ENCODE measurements at regions not wholly inside any gene's neighbourhood (a gene's known extent, or its start where the extent isn't known, plus 50 kb on each side); places are given as distances from the start of the nearest gene placed in this dataset.

DNA sequence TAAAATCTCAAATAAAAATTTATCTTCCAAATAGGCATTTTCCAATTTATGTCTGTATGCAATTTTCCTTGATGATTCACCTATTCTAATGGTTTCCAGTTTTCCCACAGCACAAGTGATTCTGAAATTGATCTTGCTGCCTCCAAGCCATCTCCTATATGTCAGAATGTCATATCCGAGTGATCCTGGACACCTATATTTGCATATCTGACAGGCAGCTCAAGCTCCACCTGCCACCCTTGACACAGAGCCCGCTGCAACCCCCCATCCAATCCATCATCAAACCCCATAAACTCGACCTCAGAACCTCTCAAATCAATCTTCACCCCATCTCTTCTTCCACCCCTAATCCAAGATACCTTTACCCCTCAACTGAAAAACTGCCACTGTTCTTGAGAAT, 579.5 kb downstream of the EPHB1 start:
- Histone ChIP-seq H3K4me3 (ENCODE audit: low read depth, low read length) (no peak overlapping the region), H3K9me3 (no peaks in the 10 kb centered on the region), H3K4me1 (no peaks in the 10 kb centered on the region), H3K36me3 (ENCODE audit: control insufficient read depth, insufficient read depth, low read length) (no peaks in the 10 kb centered on the region), H3K27me3 (replicated peaks; ENCODE audit: control insufficient read depth, insufficient read depth, low read length) (no peaks in the 10 kb centered on the region)
- no peak overlapping the region for H3K4me3 Mint-ChIP-seq (ENCODE audit: unreplicated experiment)
- BruUV-seq (replicated peaks) = no TSS peak
- ChIA-PET POLR2A (no interaction called here), CTCF (no interaction called here)
- TF ChIP-seq, protein P1, sequence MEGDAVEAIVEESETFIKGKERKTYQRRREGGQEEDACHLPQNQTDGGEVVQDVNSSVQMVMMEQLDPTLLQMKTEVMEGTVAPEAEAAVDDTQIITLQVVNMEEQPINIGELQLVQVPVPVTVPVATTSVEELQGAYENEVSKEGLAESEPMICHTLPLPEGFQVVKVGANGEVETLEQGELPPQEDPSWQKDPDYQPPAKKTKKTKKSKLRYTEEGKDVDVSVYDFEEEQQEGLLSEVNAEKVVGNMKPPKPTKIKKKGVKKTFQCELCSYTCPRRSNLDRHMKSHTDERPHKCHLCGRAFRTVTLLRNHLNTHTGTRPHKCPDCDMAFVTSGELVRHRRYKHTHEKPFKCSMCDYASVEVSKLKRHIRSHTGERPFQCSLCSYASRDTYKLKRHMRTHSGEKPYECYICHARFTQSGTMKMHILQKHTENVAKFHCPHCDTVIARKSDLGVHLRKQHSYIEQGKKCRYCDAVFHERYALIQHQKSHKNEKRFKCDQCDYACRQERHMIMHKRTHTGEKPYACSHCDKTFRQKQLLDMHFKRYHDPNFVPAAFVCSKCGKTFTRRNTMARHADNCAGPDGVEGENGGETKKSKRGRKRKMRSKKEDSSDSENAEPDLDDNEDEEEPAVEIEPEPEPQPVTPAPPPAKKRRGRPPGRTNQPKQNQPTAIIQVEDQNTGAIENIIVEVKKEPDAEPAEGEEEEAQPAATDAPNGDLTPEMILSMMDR (IDR thresholded peaks at IDR 0.05; ENCODE audit: insufficient read depth in 1 of 2, low read depth in 1 of 2, low read length in 1 of 2, severe bottlenecking in 1 of 2, unreplicated experiment in 1 of 2) = no peak
- H3K36me3 Mint-ChIP-seq (ENCODE audit: insufficient read depth, unreplicated experiment) = no peaks in the 10 kb centered on the region
- H3K27me3 Mint-ChIP-seq (ENCODE audit: insufficient read depth, unreplicated experiment) = peaks cover 9% of the 10 kb centered on the region
- DNase-seq = no peak
- intact Hi-C loops (cut with micrococcal nuclease; ENCODE audit: unreplicated experiment) = no loop called here
- no peaks in the 10 kb centered on the region for H3K4me1 Mint-ChIP-seq (ENCODE audit: low read depth, unreplicated experiment)
- H3K27ac Mint-ChIP-seq (ENCODE audit: unreplicated experiment) = no peak overlapping the region
- no peaks in the 10 kb centered on the region for H3K9me3 Mint-ChIP-seq (ENCODE audit: unreplicated experiment)

DNA sequence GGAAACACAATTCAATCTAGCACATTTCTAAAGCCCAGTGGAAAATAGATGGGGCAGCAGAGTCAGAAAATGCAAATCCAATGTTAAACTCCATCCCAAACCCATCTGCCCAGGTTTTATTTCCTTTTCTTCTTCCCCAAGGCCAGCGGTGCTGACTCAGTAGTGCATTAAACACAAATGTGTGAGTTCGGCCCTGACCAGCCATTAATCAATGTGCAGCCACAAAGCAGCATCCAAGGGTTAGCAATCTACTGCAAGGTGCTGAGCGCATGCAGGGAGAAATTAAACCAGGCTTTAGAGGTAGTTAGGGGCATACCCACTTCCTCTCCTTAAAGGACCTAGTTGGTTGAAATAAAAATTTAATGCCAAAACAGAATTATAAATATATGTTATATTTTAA, 583.3 kb upstream of the PPP2R3A start:
- TF ChIP-seq, protein P1 (IDR thresholded peaks at IDR 0.05; ENCODE audit: insufficient read depth in 1 of 2, low read depth in 1 of 2, low read length in 1 of 2, severe bottlenecking in 1 of 2, unreplicated experiment in 1 of 2) = no peak
- Mint-ChIP-seq H3K27ac (ENCODE audit: unreplicated experiment) (no peak overlapping the region), H3K9me3 (ENCODE audit: unreplicated experiment) (no peaks in the 10 kb centered on the region), H3K36me3 (ENCODE audit: insufficient read depth, unreplicated experiment) (no peaks in the 10 kb centered on the region), H3K27me3 (ENCODE audit: insufficient read depth, unreplicated experiment) (peaks cover 16% of the 10 kb centered on the region), H3K4me1 (ENCODE audit: low read depth, unreplicated experiment) (no peaks in the 10 kb centered on the region), H3K4me3 (ENCODE audit: unreplicated experiment) (no peak overlapping the region)
- Histone ChIP-seq H3K9me3 (no peaks in the 10 kb centered on the region), H3K4me1 (no peaks in the 10 kb centered on the region), H3K4me3 (ENCODE audit: low read depth, low read length) (no peak overlapping the region), H3K27me3 (replicated peaks; ENCODE audit: control insufficient read depth, insufficient read depth, low read length) (no peaks in the 10 kb centered on the region), H3K36me3 (ENCODE audit: control insufficient read depth, insufficient read depth, low read length) (no peaks in the 10 kb centered on the region)
- intact Hi-C loops (cut with micrococcal nuclease; ENCODE audit: unreplicated experiment) = no loop called here
- CTCF ChIA-PET = no interaction called here
- POLR2A ChIA-PET = no interaction called here
- no TSS peak for BruUV-seq (replicated peaks)
- DNase-seq = no peak

DNA sequence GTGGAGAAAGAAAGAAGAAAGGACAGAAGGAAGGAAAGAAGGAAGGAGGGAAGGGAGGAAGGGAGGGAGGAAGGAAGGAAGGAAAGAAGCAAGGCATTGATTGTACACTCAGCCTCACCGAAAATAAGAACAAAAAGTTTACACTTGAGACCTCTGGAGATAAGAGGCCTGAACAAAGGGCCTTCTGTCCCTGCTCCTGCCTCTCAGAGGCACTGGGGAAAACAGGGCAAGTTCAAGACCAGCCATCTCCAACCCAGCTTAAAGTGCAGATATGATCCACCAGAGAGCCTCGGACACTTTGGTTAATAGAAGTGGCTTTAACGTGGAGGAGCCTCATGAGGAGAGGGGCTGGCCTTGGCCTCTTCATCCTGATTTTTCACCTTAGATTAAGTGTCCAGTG, 582.9 kb upstream of the PPP2R3A start:
- H3K4me3 Mint-ChIP-seq (ENCODE audit: unreplicated experiment) = no peak overlapping the region
- Histone ChIP-seq H3K9me3 (no peaks in the 10 kb centered on the region), H3K27me3 (replicated peaks; ENCODE audit: control insufficient read depth, insufficient read depth, low read length) (no peaks in the 10 kb centered on the region), H3K4me3 (ENCODE audit: low read depth, low read length) (no peak overlapping the region), H3K4me1 (no peaks in the 10 kb centered on the region), H3K36me3 (ENCODE audit: control insufficient read depth, insufficient read depth, low read length) (no peaks in the 10 kb centered on the region)
- intact Hi-C loops (cut with micrococcal nuclease; ENCODE audit: unreplicated experiment) = no loop called here
- CTCF ChIA-PET = no interaction called here
- H3K27me3 Mint-ChIP-seq (ENCODE audit: insufficient read depth, unreplicated experiment) = peaks cover 16% of the 10 kb centered on the region
- H3K36me3 Mint-ChIP-seq (ENCODE audit: insufficient read depth, unreplicated experiment) = no peaks in the 10 kb centered on the region
- H3K27ac Mint-ChIP-seq (ENCODE audit: unreplicated experiment) = no peak overlapping the region
- BruUV-seq (replicated peaks) = no TSS peak
- no peaks in the 10 kb centered on the region for H3K4me1 Mint-ChIP-seq (ENCODE audit: low read depth, unreplicated experiment)
- TF ChIP-seq, protein P1 (IDR thresholded peaks at IDR 0.05; ENCODE audit: insufficient read depth in 1 of 2, low read depth in 1 of 2, low read length in 1 of 2, severe bottlenecking in 1 of 2, unreplicated experiment in 1 of 2) = no peak
- POLR2A ChIA-PET = no interaction called here
- H3K9me3 Mint-ChIP-seq (ENCODE audit: unreplicated experiment) = no peaks in the 10 kb centered on the region
- DNase-seq = no peak

All from Caco-2 (cell line).